ENCODE measurements at regions not wholly inside any gene's neighbourhood (a gene's known extent, or its start where the extent isn't known, plus 50 kb on each side); places are given as distances from the start of the nearest gene placed in this dataset.

- no peak for TF ChIP-seq CTCF (IDR thresholded peaks at IDR 0.05)
- no peaks in the 10 kb centered on the region for H3K27me3 ChIP-seq (ENCODE audit: control insufficient read depth in 1 of 2, insufficient read depth in 2 of 2, low read length in 2 of 2)
- intact Hi-C loops (cut with DNase I, micrococcal nuclease), result no loop called here
- Mint-ChIP-seq H3K36me3 (ENCODE audit: low read depth) (peaks cover 15% of the 10 kb centered on the region), H3K4me1 (ENCODE audit: low read depth) (peaks cover 76% of the 10 kb centered on the region), H3K27ac (peak overlapping the region; percentile 93), H3K27me3 (no peaks in the 10 kb centered on the region), H3K4me3 (no peak overlapping the region), H3K9me3 (no peaks in the 10 kb centered on the region)
- POLR2A ChIA-PET, result interaction anchor here (0.7 to 18.6 kb wide), 14 partner anchors 9 to 93 kb away, joined by 3 to 368 read pairs (median 10); no protein-coding TSS in a partner anchor
- ATAC-seq (ENCODE audit: poor library complexity) (no peak), DNase-seq (no peak)
- no peaks in the 10 kb centered on the region for H3K9me3 ChIP-seq (ENCODE audit: control insufficient read depth in 1 of 2, insufficient read depth in 1 of 2, low read length in 2 of 2)
- H3K36me3 ChIP-seq (ENCODE audit: insufficient read depth, low read length), result peaks cover 30% of the 10 kb centered on the region
- H3K4me3 ChIP-seq (ENCODE audit: low read length), result no peak overlapping the region
- peaks cover 93% of the 10 kb centered on the region for H3K4me1 ChIP-seq (ENCODE audit: insufficient read depth, low read length)
- peak overlapping the region; percentile 27 to 39 for H3K27ac ChIP-seq (ENCODE audit: low read depth in 1 of 2, low read length in 2 of 2)
- CTCF ChIA-PET, result interaction anchor here (0.5 to 8.7 kb wide), 4 partner anchors 25 to 102 kb away, joined by 3 to 74 read pairs (median 4); no protein-coding TSS in a partner anchor
Observed at GRCh38 chr17:77425348-77425747, 284.6 kb downstream of the SEC14L1 start.

- Histone ChIP-seq H3K27me3 (ENCODE audit: control insufficient read depth in 1 of 2, insufficient read depth in 2 of 2, low read length in 2 of 2) (no peaks in the 10 kb centered on the region), H3K36me3 (ENCODE audit: insufficient read depth, low read length) (peaks cover 29% of the 10 kb centered on the region), H3K27ac (ENCODE audit: low read depth in 1 of 2, low read length in 2 of 2) (peak overlapping the region; percentile 27 to 39), H3K4me3 (ENCODE audit: low read length) (no peak overlapping the region), H3K4me1 (ENCODE audit: insufficient read depth, low read length) (peaks cover 93% of the 10 kb centered on the region), H3K9me3 (ENCODE audit: control insufficient read depth in 1 of 2, insufficient read depth in 1 of 2, low read length in 2 of 2) (no peaks in the 10 kb centered on the region)
- no peaks in the 10 kb centered on the region for H3K9me3 Mint-ChIP-seq
- H3K27me3 Mint-ChIP-seq, result no peaks in the 10 kb centered on the region
- H3K4me3 Mint-ChIP-seq, result peak overlapping the region; percentile 60
- H3K36me3 Mint-ChIP-seq (ENCODE audit: low read depth), result peaks cover 19% of the 10 kb centered on the region
- ATAC-seq (ENCODE audit: poor library complexity) (peak; percentile 79), DNase-seq (peak in 7 of 14 experiments; percentile 59 to 77 (median 63))
- CTCF ChIA-PET, result interaction anchor here (1.5 to 8.7 kb wide), 4 partner anchors 15 to 95 kb away, joined by 5 to 74 read pairs (median 34); no protein-coding TSS in a partner anchor
- intact Hi-C loops (cut with DNase I, micrococcal nuclease), result no loop called here
- POLR2A ChIA-PET, result interaction anchor here (1.1 to 29.0 kb wide), 16 partner anchors 8 to 94 kb away, joined by 3 to 681 read pairs (median 14); no protein-coding TSS in a partner anchor
- H3K4me1 Mint-ChIP-seq (ENCODE audit: low read depth), result peaks cover 76% of the 10 kb centered on the region
- H3K27ac Mint-ChIP-seq, result peak overlapping the region; percentile 93
- TF ChIP-seq CTCF (IDR thresholded peaks at IDR 0.05), result no peak
Observed at GRCh38 chr17:77425791-77426641, 285.2 kb downstream of the SEC14L1 start.

- H3K27ac Mint-ChIP-seq, result peak overlapping the region; percentile 93
- intact Hi-C loops (cut with DNase I, micrococcal nuclease), result no loop called here
- ChIA-PET POLR2A (interaction anchor here (0.9 to 29.0 kb wide), 14 partner anchors 7 to 95 kb away, joined by 3 to 681 read pairs (median 47); no protein-coding TSS in a partner anchor), CTCF (interaction anchor here (2.2 to 8.7 kb wide), 3 partner anchors 14 to 69 kb away, joined by 8 to 74 read pairs (median 60); no protein-coding TSS in a partner anchor)
- DNase-seq, result no peak
- Histone ChIP-seq H3K36me3 (ENCODE audit: insufficient read depth, low read length) (peaks cover 33% of the 10 kb centered on the region), H3K27ac (ENCODE audit: low read depth in 1 of 2, low read length in 2 of 2) (peak overlapping the region; percentile 16 to 39), H3K27me3 (ENCODE audit: control insufficient read depth in 1 of 2, insufficient read depth in 2 of 2, low read length in 2 of 2) (no peaks in the 10 kb centered on the region), H3K9me3 (ENCODE audit: control insufficient read depth in 1 of 2, insufficient read depth in 1 of 2, low read length in 2 of 2) (no peaks in the 10 kb centered on the region), H3K4me1 (ENCODE audit: insufficient read depth, low read length) (peaks cover 93% of the 10 kb centered on the region), H3K4me3 (ENCODE audit: low read length) (no peak overlapping the region)
- H3K9me3 Mint-ChIP-seq, result no peaks in the 10 kb centered on the region
- no peak for TF ChIP-seq CTCF (IDR thresholded peaks at IDR 0.05)
- ATAC-seq (ENCODE audit: poor library complexity), result peak; percentile 35
- H3K4me1 Mint-ChIP-seq (ENCODE audit: low read depth), result peaks cover 75% of the 10 kb centered on the region
- peak overlapping the region; percentile 60 for H3K4me3 Mint-ChIP-seq
- H3K36me3 Mint-ChIP-seq (ENCODE audit: low read depth), result peaks cover 17% of the 10 kb centered on the region
- H3K27me3 Mint-ChIP-seq, result no peaks in the 10 kb centered on the region
Observed at GRCh38 chr17:77426676-77427386, 286.1 kb downstream of the SEC14L1 start.
